Transverse colon (tissue), 4 donors: ENCODE measurements at regions not wholly inside any gene's neighbourhood (a gene's known extent, or its start where the extent isn't known, plus 50 kb on each side); places are given as distances from the start of the nearest gene placed in this dataset.

Experiments
- DNase-seq: peaks from one replicate; pipeline ENCODE4 v3.0.0-alpha.2; 2019
- H3K27ac ChIP-seq, 4 donors: fragments of 200-600 bp; sonication (generic); 2 replicates each; pipeline ENCODE4 v1.5.1; 2016 to 2018; ENCODE audit warnings: inconsistent platforms in 4 of 4
- H3K27me3 ChIP-seq: fragments of 200-600 bp; sonication (generic); 2 replicates; pipeline ENCODE4 v1.5.1; 2017; ENCODE audit warnings: inconsistent platforms
- H3K36me3 ChIP-seq, 4 donors: fragments of 200-600 bp; sonication (generic); 2 replicates each; pipeline ENCODE4 v1.5.1; 2017 to 2019; ENCODE audit warnings: inconsistent platforms in 4 of 4
- H3K4me1 ChIP-seq, 4 donors: fragments of 200-600 bp; sonication (generic); 2 replicates each; pipeline ENCODE4 v1.5.1; 2017 to 2020; ENCODE audit warnings: inconsistent platforms in 4 of 4
- H3K4me3 ChIP-seq, 4 donors: fragments of 200-600 bp; sonication (generic); 1 replicate in 1 of 4; 2 replicates in 3 of 4; pipeline versions ENCODE4 v1.5.1 to v1.6.1; 2017 to 2019; ENCODE audit warnings: inconsistent platforms in 4 of 4
- H3K9me3 ChIP-seq, 2 donors: fragments of 200-600 bp; sonication (generic); 2 replicates each; pipeline ENCODE4 v1.5.1; 2017 to 2019; ENCODE audit warnings: inconsistent platforms in 2 of 2
- EP300 ChIP-seq: sonication (generic); formaldehyde crosslinking; IDR thresholded peaks from one replicate; pipeline ENCODE4 v1.6.1; 2017; ENCODE audit warnings: antibody characterized with exemption, low read depth
- POLR2A ChIP-seq: fragments of 450-650 bp; IDR thresholded peaks from one replicate; pipeline ENCODE4 v1.6.1; 2016; ENCODE audit warnings: antibody characterized with exemption, mild to moderate bottlenecking, moderate library complexity
- POLR2AphosphoS5 ChIP-seq, 3 donors: sonication (generic); formaldehyde crosslinking; IDR thresholded peaks; one replicate each; pipeline ENCODE4 v1.6.1; 2016; ENCODE audit warnings: antibody characterized with exemption in 3 of 3
- WGBS, 2 donors: methylation state at CpG; one replicate each; pipeline ENCODE4 v1.1.5; 2018; ENCODE audit warnings: low coverage in 1 of 2; 5-methylcytosine and 5-hydroxymethylcytosine counted together
- in situ Hi-C, 4 donors: fragments of 200-750 bp; cut with MboI; loops; one replicate each; pipeline versions ENCODE4 v1.15.0 to v1.15.1; 2017; ENCODE audit warnings: low sequenced_read_pairs in 3 of 4, low pct_ligation_motif_present in 1 of 4, low pct_unique_long_range_greater_than_20kb in 1 of 4
- intact Hi-C: fragments of 100-400 bp; cut with DNase I; formaldehyde crosslinking; loops from one replicate; pipeline ENCODE4 v1.15.1; 2023; ENCODE audit warnings: low total_unique reads
- TF ChIP-seq, protein P1 (sequence below), 5 experiments: fragments of 200-600 bp in 3 of 5; fragments of 450-650 bp in 2 of 5; sonication (generic) in 3 of 5; IDR thresholded peaks; 1 replicate in 2 of 5; 2 replicates in 3 of 5; pipeline ENCODE4 v1.5.1; 2016 to 2017; ENCODE audit warnings: antibody characterized with exemption in 5 of 5, inconsistent platforms in 3 of 5, mild to moderate bottlenecking in 2 of 5, moderate library complexity in 1 of 5

DNA sequence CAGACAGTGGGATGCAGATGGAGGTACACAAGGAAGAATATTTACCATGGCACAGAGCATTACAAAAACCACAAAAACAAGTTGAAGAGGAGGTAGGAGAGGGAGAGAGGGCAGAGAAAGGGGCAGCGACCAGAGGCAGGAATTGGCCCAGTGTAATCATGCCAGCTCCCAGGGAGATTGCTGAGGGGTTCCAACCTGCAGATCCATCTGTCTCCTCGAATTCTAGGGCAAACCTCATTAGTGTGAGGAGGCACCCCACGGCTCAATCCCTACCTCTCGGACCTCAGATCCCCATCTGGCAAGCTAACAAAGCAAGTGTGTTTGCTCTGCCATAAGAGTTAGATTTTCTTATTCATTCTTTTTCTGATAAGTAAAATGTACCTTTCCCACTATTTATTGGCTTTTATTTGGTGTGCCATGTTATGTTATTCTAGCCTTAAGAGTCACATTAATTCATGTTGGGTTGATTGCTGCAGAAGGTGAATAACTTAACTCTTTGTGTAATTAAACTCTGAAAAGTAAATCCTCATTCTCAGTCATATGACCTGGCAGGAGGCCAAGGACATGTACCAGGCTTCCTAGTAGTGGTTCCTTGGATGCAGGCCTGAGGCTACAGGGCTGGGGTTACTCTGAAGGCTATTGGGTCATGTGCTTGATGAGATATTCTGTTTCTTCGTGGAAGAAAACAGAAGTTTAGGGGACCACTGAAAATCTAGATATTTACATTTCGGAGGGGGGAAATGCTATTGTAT, 315.2 kb upstream of the ATP10B start:
- TF ChIP-seq EP300 (no peak), POLR2AphosphoS5 (IDR thresholded peaks at IDR 0.05) (no peak), POLR2A (no peak)
- TF ChIP-seq, protein P1, sequence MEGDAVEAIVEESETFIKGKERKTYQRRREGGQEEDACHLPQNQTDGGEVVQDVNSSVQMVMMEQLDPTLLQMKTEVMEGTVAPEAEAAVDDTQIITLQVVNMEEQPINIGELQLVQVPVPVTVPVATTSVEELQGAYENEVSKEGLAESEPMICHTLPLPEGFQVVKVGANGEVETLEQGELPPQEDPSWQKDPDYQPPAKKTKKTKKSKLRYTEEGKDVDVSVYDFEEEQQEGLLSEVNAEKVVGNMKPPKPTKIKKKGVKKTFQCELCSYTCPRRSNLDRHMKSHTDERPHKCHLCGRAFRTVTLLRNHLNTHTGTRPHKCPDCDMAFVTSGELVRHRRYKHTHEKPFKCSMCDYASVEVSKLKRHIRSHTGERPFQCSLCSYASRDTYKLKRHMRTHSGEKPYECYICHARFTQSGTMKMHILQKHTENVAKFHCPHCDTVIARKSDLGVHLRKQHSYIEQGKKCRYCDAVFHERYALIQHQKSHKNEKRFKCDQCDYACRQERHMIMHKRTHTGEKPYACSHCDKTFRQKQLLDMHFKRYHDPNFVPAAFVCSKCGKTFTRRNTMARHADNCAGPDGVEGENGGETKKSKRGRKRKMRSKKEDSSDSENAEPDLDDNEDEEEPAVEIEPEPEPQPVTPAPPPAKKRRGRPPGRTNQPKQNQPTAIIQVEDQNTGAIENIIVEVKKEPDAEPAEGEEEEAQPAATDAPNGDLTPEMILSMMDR (IDR thresholded peaks at IDR 0.05), result no peak
- Histone ChIP-seq H3K27ac (no peak overlapping the region), H3K36me3 (no peaks in the 10 kb centered on the region), H3K27me3 (no peaks in the 10 kb centered on the region), H3K4me1 (no peaks in the 10 kb centered on the region), H3K4me3 (no peak overlapping the region), H3K9me3 (no peaks in the 10 kb centered on the region)
- 77 to 87% methylated on average over 3 to 6 of the region's 6 CpGs for WGBS, 2 donors
- intact Hi-C loops, result no loop called here
- DNase-seq, result no peak
- in situ Hi-C loops, result no loop called here

- WGBS, 2 donors, result 83 to 96% methylated on average over 1 to 27 of the region's 30 CpGs
- intact Hi-C loops (no loop called here), in situ Hi-C loops (no loop called here)
These were observed 314.1 kb upstream of the ATP10B start for GRCh38 chr5:161165998-161166660.

GRCh38 chr5:161157925-161158324, 305.9 kb upstream of the ATP10B start:
- no peak for DNase-seq
- H3K4me1 ChIP-seq, result no peaks in the 10 kb centered on the region
- intact Hi-C loops, result no loop called here
- WGBS, 2 donors, result 87 to 92% methylated on average over 2 of the region's 2 CpGs
- H3K9me3 ChIP-seq, result no peaks in the 10 kb centered on the region
- H3K27ac ChIP-seq, result no peak overlapping the region
- no peak overlapping the region for H3K4me3 ChIP-seq
- H3K36me3 ChIP-seq, result no peaks in the 10 kb centered on the region
- H3K27me3 ChIP-seq, result no peaks in the 10 kb centered on the region
- TF ChIP-seq, protein P1 (IDR thresholded peaks at IDR 0.05), result no peak
- TF ChIP-seq EP300 (no peak), POLR2AphosphoS5 (IDR thresholded peaks at IDR 0.05) (no peak), POLR2A (no peak)
- in situ Hi-C loops, result no loop called here

More at GRCh38 chr5:161165998-161166660, 314.1 kb upstream of the ATP10B start:
- no peak overlapping the region for H3K27ac ChIP-seq
- no peaks in the 10 kb centered on the region for H3K36me3 ChIP-seq
- no peaks in the 10 kb centered on the region for H3K9me3 ChIP-seq
- no peaks in the 10 kb centered on the region for H3K27me3 ChIP-seq
- TF ChIP-seq, protein P1 (IDR thresholded peaks at IDR 0.05), result no peak
- TF ChIP-seq POLR2A (no peak), EP300 (no peak), POLR2AphosphoS5 (IDR thresholded peaks at IDR 0.05) (no peak)
- H3K4me3 ChIP-seq, result no peak overlapping the region
- H3K4me1 ChIP-seq, result no peaks in the 10 kb centered on the region
- DNase-seq, result no peak

DNA sequence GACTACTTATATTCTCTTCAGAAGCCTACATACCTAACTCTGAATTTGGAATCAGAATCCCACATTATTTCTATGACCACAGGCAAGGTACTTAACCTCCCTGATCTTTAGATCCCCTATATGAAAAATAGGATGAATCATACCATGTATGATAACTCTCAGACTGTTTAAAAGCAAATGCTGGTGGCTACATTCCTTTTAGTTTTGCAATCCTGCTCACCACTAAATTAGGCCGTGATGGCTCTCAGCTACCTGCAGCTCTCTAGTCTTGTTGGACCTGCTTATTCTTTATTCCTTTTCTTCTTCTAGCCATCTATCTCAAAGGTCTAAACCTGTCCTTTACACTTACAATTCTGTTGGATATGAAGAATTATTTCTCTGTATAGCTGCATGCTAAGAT, 303.4 kb upstream of the ATP10B start:
- intact Hi-C loops, result no loop called here
- no peaks in the 10 kb centered on the region for H3K27me3 ChIP-seq
- TF ChIP-seq, protein P1 (IDR thresholded peaks at IDR 0.05), result no peak
- TF ChIP-seq POLR2A, result no peak
- TF ChIP-seq EP300, result no peak
- TF ChIP-seq POLR2AphosphoS5 (IDR thresholded peaks at IDR 0.05), result no peak
- H3K36me3 ChIP-seq, result no peaks in the 10 kb centered on the region
- H3K9me3 ChIP-seq, result no peaks in the 10 kb centered on the region
- WGBS, 2 donors, result 97 to 100% methylated on average over 1 of the region's 1 CpG
- H3K4me1 ChIP-seq, result no peaks in the 10 kb centered on the region
- H3K27ac ChIP-seq, result no peak overlapping the region
- no peak for DNase-seq
- H3K4me3 ChIP-seq, result no peak overlapping the region
- in situ Hi-C loops, result no loop called here
